ENCODE measurements at regions not wholly inside any gene's neighbourhood (a gene's known extent, or its start where the extent isn't known, plus 50 kb on each side); places are given as distances from the start of the nearest gene placed in this dataset.

DNA sequence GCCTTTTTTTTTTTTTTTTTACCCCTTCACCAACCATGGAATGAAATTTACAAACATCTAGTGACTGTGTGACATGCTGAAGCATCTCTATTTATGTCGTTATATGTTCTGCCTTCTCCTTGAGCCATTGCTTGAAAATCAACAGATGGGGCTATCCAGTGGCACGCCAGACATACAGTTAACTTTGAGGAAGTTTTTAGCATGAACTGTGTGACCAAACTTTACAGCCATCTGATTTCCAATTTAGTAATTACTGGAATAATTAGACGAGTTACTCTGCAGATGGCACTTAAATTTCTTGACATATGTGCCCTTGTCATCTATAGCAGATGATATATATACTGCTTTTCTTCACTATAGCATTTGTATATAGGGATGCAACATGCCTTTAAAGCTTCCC lies 192.1 kb downstream of the SNAPC1 start:
- WGBS (ENCODE audit: extremely low coverage, insufficient read length, low lambda C conversion rate), result no CpG with 5 or more reads among the region's 3 CpGs
- Histone ChIP-seq H2BK120ac (ENCODE audit: low read depth, low read length, poor library complexity, severe bottlenecking) (no peak overlapping the region), H2BK12ac (ENCODE audit: insufficient read length, low read depth, low read length) (no peak overlapping the region), H3K23me2 (ENCODE audit: insufficient read length, low read depth, low read length, poor library complexity, severe bottlenecking) (no peaks in the 10 kb centered on the region), H3K9ac (ENCODE audit: extremely low read depth, insufficient read length, low read length) (no peak overlapping the region), H4K5ac (ENCODE audit: insufficient read length, low read depth, low read length) (no peak overlapping the region), H4K8ac (replicated peaks; ENCODE audit: insufficient read length, low read depth, low read length) (no peak overlapping the region), H3K56ac (ENCODE audit: insufficient read length, low read depth, low read length) (no peak overlapping the region), H4K20me1 (ENCODE audit: control insufficient read depth, insufficient read depth, insufficient read length) (no peaks in the 10 kb centered on the region), H2BK15ac (ENCODE audit: low read depth, low read length) (no peak overlapping the region), H2BK20ac (ENCODE audit: low read depth, low read length, poor library complexity, severe bottlenecking) (no peak overlapping the region), H3K9me3 (ENCODE audit: control insufficient read depth, low read depth, low read length) (no peaks in the 10 kb centered on the region), H3K14ac (ENCODE audit: insufficient read depth, low read length) (no peak overlapping the region), H3K23ac (ENCODE audit: insufficient read length, low read depth, low read length) (no peak overlapping the region), H3K4me2 (ENCODE audit: insufficient read depth, insufficient read length, low read length) (no peak overlapping the region), H3K27me3 (ENCODE audit: insufficient read depth, low read length) (no peaks in the 10 kb centered on the region), H2BK5ac (ENCODE audit: insufficient read length, low read length) (no peak overlapping the region), H3T11ph (ENCODE audit: low read length) (no peak overlapping the region), H4K91ac (ENCODE audit: insufficient read length, low read depth, low read length) (no peak overlapping the region), H3K18ac (ENCODE audit: insufficient read length, low read depth, low read length) (no peak overlapping the region), H2AK5ac (ENCODE audit: insufficient read length, low read length) (no peak overlapping the region), H3K4ac (ENCODE audit: low read depth, low read length) (no peak overlapping the region), H3K79me2 (ENCODE audit: insufficient read depth, low read length) (no peaks in the 10 kb centered on the region), H3K79me1 (ENCODE audit: insufficient read depth, low read depth, low read length, poor library complexity, severe bottlenecking) (no peaks in the 10 kb centered on the region), H3K4me1 (ENCODE audit: insufficient read depth, low read length) (no peaks in the 10 kb centered on the region), H2AFZ (ENCODE audit: low read length) (no peak overlapping the region), H3K27ac (ENCODE audit: insufficient read length, low read depth, low read length) (no peak overlapping the region)
- no peaks in the 10 kb centered on the region for H3K27me3 Mint-ChIP-seq (ENCODE audit: low read depth)
- no peak for DNase-seq
- peaks cover 0 to 6% (median 0%) of the 10 kb centered on the region in 3 experiments; a peak in 2 of 7 replicates for H3K36me3 Mint-ChIP-seq (ENCODE audit: insufficient read depth in 1 of 3, low read depth in 3 of 3)
- H3K4me1 Mint-ChIP-seq, result peaks cover 3 to 7% of the 10 kb centered on the region in 2 experiments; a peak in 3 of 4 replicates
- H3K4me3 Mint-ChIP-seq, result no peak overlapping the region
- no peak overlapping the region for H3K27ac Mint-ChIP-seq
- peaks cover 6 to 8% of the 10 kb centered on the region in 2 experiments; a peak in 4 of 5 replicates for H3K9me3 Mint-ChIP-seq
- TF ChIP-seq, protein P1, sequence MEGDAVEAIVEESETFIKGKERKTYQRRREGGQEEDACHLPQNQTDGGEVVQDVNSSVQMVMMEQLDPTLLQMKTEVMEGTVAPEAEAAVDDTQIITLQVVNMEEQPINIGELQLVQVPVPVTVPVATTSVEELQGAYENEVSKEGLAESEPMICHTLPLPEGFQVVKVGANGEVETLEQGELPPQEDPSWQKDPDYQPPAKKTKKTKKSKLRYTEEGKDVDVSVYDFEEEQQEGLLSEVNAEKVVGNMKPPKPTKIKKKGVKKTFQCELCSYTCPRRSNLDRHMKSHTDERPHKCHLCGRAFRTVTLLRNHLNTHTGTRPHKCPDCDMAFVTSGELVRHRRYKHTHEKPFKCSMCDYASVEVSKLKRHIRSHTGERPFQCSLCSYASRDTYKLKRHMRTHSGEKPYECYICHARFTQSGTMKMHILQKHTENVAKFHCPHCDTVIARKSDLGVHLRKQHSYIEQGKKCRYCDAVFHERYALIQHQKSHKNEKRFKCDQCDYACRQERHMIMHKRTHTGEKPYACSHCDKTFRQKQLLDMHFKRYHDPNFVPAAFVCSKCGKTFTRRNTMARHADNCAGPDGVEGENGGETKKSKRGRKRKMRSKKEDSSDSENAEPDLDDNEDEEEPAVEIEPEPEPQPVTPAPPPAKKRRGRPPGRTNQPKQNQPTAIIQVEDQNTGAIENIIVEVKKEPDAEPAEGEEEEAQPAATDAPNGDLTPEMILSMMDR (conservative IDR thresholded peaks at IDR 0.05), result no peak

Measured in H9 (cell line).